ENCODE measurements at regions not wholly inside any gene's neighbourhood (a gene's known extent, or its start where the extent isn't known, plus 50 kb on each side); places are given as distances from the start of the nearest gene placed in this dataset.

- TF ChIP-seq, protein P1, sequence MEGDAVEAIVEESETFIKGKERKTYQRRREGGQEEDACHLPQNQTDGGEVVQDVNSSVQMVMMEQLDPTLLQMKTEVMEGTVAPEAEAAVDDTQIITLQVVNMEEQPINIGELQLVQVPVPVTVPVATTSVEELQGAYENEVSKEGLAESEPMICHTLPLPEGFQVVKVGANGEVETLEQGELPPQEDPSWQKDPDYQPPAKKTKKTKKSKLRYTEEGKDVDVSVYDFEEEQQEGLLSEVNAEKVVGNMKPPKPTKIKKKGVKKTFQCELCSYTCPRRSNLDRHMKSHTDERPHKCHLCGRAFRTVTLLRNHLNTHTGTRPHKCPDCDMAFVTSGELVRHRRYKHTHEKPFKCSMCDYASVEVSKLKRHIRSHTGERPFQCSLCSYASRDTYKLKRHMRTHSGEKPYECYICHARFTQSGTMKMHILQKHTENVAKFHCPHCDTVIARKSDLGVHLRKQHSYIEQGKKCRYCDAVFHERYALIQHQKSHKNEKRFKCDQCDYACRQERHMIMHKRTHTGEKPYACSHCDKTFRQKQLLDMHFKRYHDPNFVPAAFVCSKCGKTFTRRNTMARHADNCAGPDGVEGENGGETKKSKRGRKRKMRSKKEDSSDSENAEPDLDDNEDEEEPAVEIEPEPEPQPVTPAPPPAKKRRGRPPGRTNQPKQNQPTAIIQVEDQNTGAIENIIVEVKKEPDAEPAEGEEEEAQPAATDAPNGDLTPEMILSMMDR (conservative IDR thresholded peaks at IDR 0.05 in 1 of 2, IDR thresholded peaks at IDR 0.05 in 1 of 2; ENCODE audit: low read depth in 1 of 2, low read length in 2 of 2): no peak
- TF ChIP-seq EZH2 (IDR thresholded peaks at IDR 0.05; ENCODE audit: low read length, missing control alignments): no peak
Measured at GRCh38 chr7:69269806-69270205, 328.5 kb upstream of the AUTS2 start.

Data from fibroblast of lung (primary cell).